ENCODE measurements at regions not wholly inside any gene's neighbourhood (a gene's known extent, or its start where the extent isn't known, plus 50 kb on each side); places are given as distances from the start of the nearest gene placed in this dataset.

DNA sequence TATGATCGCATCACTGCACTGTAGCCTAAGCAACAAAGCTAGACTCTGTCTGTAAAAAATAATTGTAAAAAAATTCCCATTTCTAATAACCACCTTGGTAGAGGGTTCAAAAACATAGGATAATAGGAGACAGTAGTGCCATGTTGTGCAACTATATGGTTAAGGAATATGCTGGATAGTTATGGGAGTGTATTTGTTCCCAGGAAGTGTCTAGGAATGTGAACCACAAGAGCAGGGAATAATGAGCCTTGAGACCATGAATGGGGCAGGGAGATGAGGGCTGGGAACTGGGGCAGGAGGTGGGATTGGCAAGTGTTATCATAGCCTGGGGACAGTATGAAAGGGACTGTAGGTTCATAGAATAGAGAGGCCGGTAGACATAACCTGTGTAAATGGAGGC is 50.4 kb downstream of the RUSC2 start:
- H3K36me3 ChIP-seq (ENCODE audit: control insufficient read depth, low read length): no peaks in the 10 kb centered on the region
- H3K9me3 ChIP-seq (ENCODE audit: control insufficient read depth, insufficient read depth, low read length): no peaks in the 10 kb centered on the region
- no peaks in the 10 kb centered on the region for H4K20me1 ChIP-seq (ENCODE audit: control insufficient read depth, insufficient read depth, low read depth, low read length)
- H3K27me3 ChIP-seq (ENCODE audit: control insufficient read depth, low read length): peaks cover 13% of the 10 kb centered on the region; the same call in 1 of the 2 replicates
- no peak overlapping the region for H3K4me2 ChIP-seq (ENCODE audit: low read length)
- no peak overlapping the region for H3K27ac ChIP-seq (ENCODE audit: low read depth, low read length)
- no peaks in the 10 kb centered on the region for H3K4me1 ChIP-seq (ENCODE audit: control insufficient read depth, low read length)
- H3K79me2 ChIP-seq (ENCODE audit: control insufficient read depth, low read length): no peaks in the 10 kb centered on the region
- no peak overlapping the region for H3K4me3 ChIP-seq (ENCODE audit: low read length)
- H3K9me2 ChIP-seq (replicated peaks; ENCODE audit: control insufficient read depth, low read length): no peaks in the 10 kb centered on the region
- TF ChIP-seq EZH2phosphoT487 (IDR thresholded peaks at IDR 0.05; ENCODE audit: borderline replicate concordance, low read length): no peak
- TF ChIP-seq, protein P1, sequence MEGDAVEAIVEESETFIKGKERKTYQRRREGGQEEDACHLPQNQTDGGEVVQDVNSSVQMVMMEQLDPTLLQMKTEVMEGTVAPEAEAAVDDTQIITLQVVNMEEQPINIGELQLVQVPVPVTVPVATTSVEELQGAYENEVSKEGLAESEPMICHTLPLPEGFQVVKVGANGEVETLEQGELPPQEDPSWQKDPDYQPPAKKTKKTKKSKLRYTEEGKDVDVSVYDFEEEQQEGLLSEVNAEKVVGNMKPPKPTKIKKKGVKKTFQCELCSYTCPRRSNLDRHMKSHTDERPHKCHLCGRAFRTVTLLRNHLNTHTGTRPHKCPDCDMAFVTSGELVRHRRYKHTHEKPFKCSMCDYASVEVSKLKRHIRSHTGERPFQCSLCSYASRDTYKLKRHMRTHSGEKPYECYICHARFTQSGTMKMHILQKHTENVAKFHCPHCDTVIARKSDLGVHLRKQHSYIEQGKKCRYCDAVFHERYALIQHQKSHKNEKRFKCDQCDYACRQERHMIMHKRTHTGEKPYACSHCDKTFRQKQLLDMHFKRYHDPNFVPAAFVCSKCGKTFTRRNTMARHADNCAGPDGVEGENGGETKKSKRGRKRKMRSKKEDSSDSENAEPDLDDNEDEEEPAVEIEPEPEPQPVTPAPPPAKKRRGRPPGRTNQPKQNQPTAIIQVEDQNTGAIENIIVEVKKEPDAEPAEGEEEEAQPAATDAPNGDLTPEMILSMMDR (IDR thresholded peaks at IDR 0.05; ENCODE audit: low read depth, low read length, poor library complexity, severe bottlenecking): no peak
- no peaks in the 10 kb centered on the region for H3F3A ChIP-seq (ENCODE audit: control insufficient read depth, insufficient read depth)

DNA sequence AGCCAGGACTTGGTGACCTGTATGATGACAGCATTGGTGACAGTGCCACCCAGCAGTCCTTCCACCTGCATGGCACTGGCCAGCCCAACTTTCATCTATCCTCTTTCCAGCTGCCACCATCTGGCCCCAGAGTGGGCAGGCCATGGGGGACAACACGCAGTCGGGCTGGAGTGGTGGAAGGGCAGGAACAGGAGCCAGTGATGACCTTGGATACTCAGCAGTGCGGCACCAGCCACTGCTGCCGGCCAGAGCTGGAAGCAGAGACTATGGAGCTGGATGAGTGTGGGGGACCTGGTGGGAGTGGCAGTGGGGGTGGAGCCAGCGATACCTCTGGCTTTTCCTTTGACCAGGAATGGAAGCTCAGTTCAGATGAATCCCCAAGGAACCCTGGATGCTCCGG is 56.9 kb downstream of the RUSC2 start:
- Histone ChIP-seq H3K9me3 (ENCODE audit: control insufficient read depth, insufficient read depth, low read length) (no peaks in the 10 kb centered on the region), H3K79me2 (ENCODE audit: control insufficient read depth, low read length) (no peaks in the 10 kb centered on the region), H3F3A (ENCODE audit: control insufficient read depth, insufficient read depth) (no peaks in the 10 kb centered on the region), H4K20me1 (ENCODE audit: control insufficient read depth, insufficient read depth, low read depth, low read length) (no peaks in the 10 kb centered on the region), H3K4me1 (ENCODE audit: control insufficient read depth, low read length) (no peaks in the 10 kb centered on the region), H3K4me2 (ENCODE audit: low read length) (no peak overlapping the region), H3K36me3 (ENCODE audit: control insufficient read depth, low read length) (no peaks in the 10 kb centered on the region), H3K27me3 (ENCODE audit: control insufficient read depth, low read length) (peaks cover 15% of the 10 kb centered on the region; the same call in 1 of the 2 replicates), H3K27ac (ENCODE audit: low read depth, low read length) (no peak overlapping the region), H3K9me2 (replicated peaks; ENCODE audit: control insufficient read depth, low read length) (no peaks in the 10 kb centered on the region), H3K4me3 (ENCODE audit: low read length) (no peak overlapping the region)
- no peak for TF ChIP-seq EZH2phosphoT487 (IDR thresholded peaks at IDR 0.05; ENCODE audit: borderline replicate concordance, low read length)
- TF ChIP-seq, protein P1 (IDR thresholded peaks at IDR 0.05; ENCODE audit: low read depth, low read length, poor library complexity, severe bottlenecking): no peak

DNA sequence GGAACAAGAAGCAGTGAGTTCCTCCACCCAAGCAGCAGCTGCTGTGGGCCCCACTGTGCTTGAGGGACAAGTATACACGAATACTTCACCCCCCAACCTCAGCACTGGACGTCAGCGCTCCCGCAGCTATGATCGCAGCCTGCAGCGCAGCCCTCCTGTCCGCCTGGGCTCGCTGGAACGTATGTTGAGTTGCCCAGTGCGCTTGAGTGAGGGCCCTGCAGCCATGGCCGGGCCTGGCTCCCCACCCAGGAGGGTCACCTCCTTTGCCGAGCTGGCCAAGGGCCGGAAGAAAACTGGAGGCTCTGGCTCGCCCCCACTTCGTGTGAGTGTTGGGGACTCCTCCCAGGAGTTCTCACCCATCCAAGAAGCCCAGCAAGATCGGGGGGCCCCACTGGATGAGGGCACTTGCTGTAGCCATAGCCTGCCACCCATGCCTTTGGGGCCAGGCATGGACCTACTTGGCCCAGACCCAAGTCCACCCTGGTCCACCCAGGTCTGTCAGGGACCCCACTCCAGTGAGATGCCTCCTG is 57.1 kb upstream of the TESK1 start:
- Histone ChIP-seq H3F3A (ENCODE audit: control insufficient read depth, insufficient read depth) (no peaks in the 10 kb centered on the region), H3K27ac (ENCODE audit: low read depth, low read length) (no peak overlapping the region), H3K79me2 (ENCODE audit: control insufficient read depth, low read length) (no peaks in the 10 kb centered on the region), H3K27me3 (ENCODE audit: control insufficient read depth, low read length) (peaks cover 19% of the 10 kb centered on the region), H3K9me3 (ENCODE audit: control insufficient read depth, insufficient read depth, low read length) (no peaks in the 10 kb centered on the region), H3K4me2 (ENCODE audit: low read length) (no peak overlapping the region), H4K20me1 (ENCODE audit: control insufficient read depth, insufficient read depth, low read depth, low read length) (no peaks in the 10 kb centered on the region), H3K9me2 (replicated peaks; ENCODE audit: control insufficient read depth, low read length) (no peaks in the 10 kb centered on the region), H3K4me3 (ENCODE audit: low read length) (no peak overlapping the region), H3K36me3 (ENCODE audit: control insufficient read depth, low read length) (no peaks in the 10 kb centered on the region), H3K4me1 (ENCODE audit: control insufficient read depth, low read length) (no peaks in the 10 kb centered on the region)
- TF ChIP-seq, protein P1 (IDR thresholded peaks at IDR 0.05; ENCODE audit: low read depth, low read length, poor library complexity, severe bottlenecking): no peak
- TF ChIP-seq EZH2phosphoT487 (IDR thresholded peaks at IDR 0.05; ENCODE audit: borderline replicate concordance, low read length): no peak

All from DOHH2 (cell line).